H1 (cell line): ENCODE measurements at regions not wholly inside any gene's neighbourhood (a gene's known extent, or its start where the extent isn't known, plus 50 kb on each side); places are given as distances from the start of the nearest gene placed in this dataset.

ENCODE experiments used
- CTCF ChIP-seq, 3 experiments: IDR thresholded peaks; 1 replicate in 2 of 3; 2 replicates in 1 of 3; pipeline versions ENCODE4 v1.5.1 to v1.6.1; 2011; ENCODE audit warnings: low read length in 3 of 3, mild to moderate bottlenecking in 3 of 3, inconsistent platforms in 2 of 3, low read depth in 1 of 3, moderate library complexity in 1 of 3; ENCODE audit not compliant: insufficient read depth in 1 of 3; ENCODE audit errors: control extremely low read depth in 1 of 3
- POLR2AphosphoS5 ChIP-seq: IDR thresholded peaks from 2 replicates; pipeline ENCODE4 v1.6.1; 2011; ENCODE audit warnings: low read depth, low read length

- no peak for TF ChIP-seq CTCF (IDR thresholded peaks at IDR 0.05; ENCODE audit: control extremely low read depth in 1 of 3, insufficient read depth in 1 of 3, low read depth in 1 of 3, low read length in 3 of 3)
- TF ChIP-seq POLR2AphosphoS5: no peak
Observed at GRCh38 chr3:110849064-110849463, 222.6 kb upstream of the NECTIN3 start.
